ENCODE measurements at regions not wholly inside any gene's neighbourhood (a gene's known extent, or its start where the extent isn't known, plus 50 kb on each side); places are given as distances from the start of the nearest gene placed in this dataset.

DNA sequence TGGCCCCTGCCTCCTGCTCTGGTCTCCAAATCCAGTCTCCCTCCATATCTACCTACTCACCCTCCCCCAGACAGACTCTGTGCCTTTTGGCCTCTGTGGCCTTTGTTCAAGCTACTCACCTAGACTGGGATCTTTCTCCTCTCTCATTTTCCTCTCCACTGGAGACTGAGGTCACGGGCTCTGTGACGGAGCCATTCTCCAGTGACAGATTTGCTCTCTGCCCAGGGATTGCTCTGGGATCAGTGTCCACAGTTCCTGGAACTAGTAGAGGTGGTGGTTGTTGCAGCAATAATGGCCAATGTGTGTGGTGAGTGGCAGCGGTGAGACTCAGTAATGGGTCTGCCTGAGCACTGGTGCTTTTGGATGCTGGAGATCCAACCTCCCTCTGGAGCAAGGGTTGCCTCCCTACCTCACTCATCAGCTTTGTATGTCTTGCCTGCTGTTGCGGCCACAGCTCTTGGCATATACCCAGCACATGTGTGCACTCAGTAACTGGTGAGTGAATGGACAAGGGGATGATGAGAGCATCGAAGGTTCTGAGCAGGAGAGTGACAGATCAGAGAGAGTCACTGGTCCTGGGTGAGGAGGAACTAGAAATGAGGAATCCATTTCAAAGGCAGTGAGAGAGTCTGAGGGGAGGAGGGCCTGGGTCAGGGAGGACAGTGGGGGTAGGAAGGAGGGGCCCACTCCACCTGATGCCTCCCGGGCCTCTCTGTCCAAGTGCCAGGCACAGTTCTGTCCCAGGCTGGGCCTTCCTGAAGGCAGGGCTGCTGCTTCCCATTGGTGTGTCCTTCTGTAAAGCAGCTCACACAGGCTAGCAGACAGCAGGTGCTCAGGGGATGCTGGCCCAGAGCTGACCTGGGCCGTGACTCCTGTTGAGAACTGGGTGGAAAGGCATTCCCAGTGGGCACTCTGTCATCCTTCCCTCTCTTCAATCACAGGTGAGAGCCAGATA lies 96.5 kb upstream of the PITX1 start:
- TF ChIP-seq, protein P1, sequence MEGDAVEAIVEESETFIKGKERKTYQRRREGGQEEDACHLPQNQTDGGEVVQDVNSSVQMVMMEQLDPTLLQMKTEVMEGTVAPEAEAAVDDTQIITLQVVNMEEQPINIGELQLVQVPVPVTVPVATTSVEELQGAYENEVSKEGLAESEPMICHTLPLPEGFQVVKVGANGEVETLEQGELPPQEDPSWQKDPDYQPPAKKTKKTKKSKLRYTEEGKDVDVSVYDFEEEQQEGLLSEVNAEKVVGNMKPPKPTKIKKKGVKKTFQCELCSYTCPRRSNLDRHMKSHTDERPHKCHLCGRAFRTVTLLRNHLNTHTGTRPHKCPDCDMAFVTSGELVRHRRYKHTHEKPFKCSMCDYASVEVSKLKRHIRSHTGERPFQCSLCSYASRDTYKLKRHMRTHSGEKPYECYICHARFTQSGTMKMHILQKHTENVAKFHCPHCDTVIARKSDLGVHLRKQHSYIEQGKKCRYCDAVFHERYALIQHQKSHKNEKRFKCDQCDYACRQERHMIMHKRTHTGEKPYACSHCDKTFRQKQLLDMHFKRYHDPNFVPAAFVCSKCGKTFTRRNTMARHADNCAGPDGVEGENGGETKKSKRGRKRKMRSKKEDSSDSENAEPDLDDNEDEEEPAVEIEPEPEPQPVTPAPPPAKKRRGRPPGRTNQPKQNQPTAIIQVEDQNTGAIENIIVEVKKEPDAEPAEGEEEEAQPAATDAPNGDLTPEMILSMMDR (IDR thresholded peaks at IDR 0.05), result no peak
- Mint-ChIP-seq H3K4me3 (ENCODE audit: unreplicated experiment) (no peak overlapping the region), H3K36me3 (ENCODE audit: unreplicated experiment) (no peaks in the 10 kb centered on the region), H3K27ac (ENCODE audit: unreplicated experiment) (no peak overlapping the region), H3K27me3 (ENCODE audit: unreplicated experiment) (peaks cover 27% of the 10 kb centered on the region), H3K4me1 (ENCODE audit: unreplicated experiment) (no peaks in the 10 kb centered on the region), H3K9me3 (ENCODE audit: unreplicated experiment) (no peaks in the 10 kb centered on the region)
- no peak for DNase-seq (ENCODE audit: extremely low spot score, unreplicated experiment)

DNA sequence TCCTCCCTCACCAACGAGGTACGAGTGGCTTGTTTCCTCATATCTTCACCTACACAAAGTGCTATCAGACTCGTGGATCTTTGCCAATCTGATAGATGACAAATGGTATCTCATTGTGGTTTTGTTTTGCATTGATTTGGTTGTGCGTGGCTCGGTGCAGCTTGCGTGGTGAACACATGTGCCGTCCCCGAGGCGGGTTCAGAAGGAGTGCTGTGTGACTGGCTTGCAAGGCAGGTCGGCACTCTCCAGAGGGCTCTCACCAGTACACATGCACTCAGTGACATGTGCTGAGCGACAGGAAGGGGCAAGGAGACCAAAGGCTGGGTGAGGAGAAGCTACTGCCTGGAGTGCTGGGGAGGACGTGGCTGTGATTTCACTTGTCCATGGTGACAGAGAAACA lies 95.3 kb upstream of the PITX1 start:
- H3K36me3 Mint-ChIP-seq (ENCODE audit: unreplicated experiment), result no peaks in the 10 kb centered on the region
- H3K27me3 Mint-ChIP-seq (ENCODE audit: unreplicated experiment), result peaks cover 25% of the 10 kb centered on the region
- H3K4me1 Mint-ChIP-seq (ENCODE audit: unreplicated experiment), result no peaks in the 10 kb centered on the region
- DNase-seq (ENCODE audit: extremely low spot score, unreplicated experiment), result no peak
- TF ChIP-seq, protein P1 (IDR thresholded peaks at IDR 0.05), result no peak
- no peaks in the 10 kb centered on the region for H3K9me3 Mint-ChIP-seq (ENCODE audit: unreplicated experiment)
- H3K4me3 Mint-ChIP-seq (ENCODE audit: unreplicated experiment), result no peak overlapping the region
- H3K27ac Mint-ChIP-seq (ENCODE audit: unreplicated experiment), result no peak overlapping the region

DNA sequence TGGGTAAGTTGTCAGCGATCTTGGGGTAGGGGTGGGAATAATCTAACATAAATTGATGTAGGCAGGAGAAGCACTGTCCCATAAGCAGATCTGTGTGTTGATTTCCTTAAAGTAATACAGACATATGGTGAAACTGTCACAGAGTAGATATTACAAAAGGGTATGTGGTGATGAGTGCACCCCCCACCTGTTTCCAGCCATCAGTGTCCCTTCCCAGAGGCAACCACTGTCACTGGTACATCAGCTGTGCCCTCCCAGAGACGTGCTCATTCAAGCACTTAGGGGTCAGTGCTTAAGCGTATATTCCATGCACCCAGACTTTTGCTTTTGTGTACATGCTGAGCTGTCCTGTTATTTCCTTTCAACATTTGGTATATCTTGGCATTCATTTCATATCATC lies 94.3 kb upstream of the PITX1 start:
- Mint-ChIP-seq H3K4me3 (ENCODE audit: unreplicated experiment) (no peak overlapping the region), H3K4me1 (ENCODE audit: unreplicated experiment) (no peaks in the 10 kb centered on the region), H3K36me3 (ENCODE audit: unreplicated experiment) (no peaks in the 10 kb centered on the region), H3K27me3 (ENCODE audit: unreplicated experiment) (peaks cover 27% of the 10 kb centered on the region), H3K9me3 (ENCODE audit: unreplicated experiment) (no peaks in the 10 kb centered on the region), H3K27ac (ENCODE audit: unreplicated experiment) (no peak overlapping the region)
- DNase-seq (ENCODE audit: extremely low spot score, unreplicated experiment), result no peak
- TF ChIP-seq, protein P1 (IDR thresholded peaks at IDR 0.05), result no peak

DNA sequence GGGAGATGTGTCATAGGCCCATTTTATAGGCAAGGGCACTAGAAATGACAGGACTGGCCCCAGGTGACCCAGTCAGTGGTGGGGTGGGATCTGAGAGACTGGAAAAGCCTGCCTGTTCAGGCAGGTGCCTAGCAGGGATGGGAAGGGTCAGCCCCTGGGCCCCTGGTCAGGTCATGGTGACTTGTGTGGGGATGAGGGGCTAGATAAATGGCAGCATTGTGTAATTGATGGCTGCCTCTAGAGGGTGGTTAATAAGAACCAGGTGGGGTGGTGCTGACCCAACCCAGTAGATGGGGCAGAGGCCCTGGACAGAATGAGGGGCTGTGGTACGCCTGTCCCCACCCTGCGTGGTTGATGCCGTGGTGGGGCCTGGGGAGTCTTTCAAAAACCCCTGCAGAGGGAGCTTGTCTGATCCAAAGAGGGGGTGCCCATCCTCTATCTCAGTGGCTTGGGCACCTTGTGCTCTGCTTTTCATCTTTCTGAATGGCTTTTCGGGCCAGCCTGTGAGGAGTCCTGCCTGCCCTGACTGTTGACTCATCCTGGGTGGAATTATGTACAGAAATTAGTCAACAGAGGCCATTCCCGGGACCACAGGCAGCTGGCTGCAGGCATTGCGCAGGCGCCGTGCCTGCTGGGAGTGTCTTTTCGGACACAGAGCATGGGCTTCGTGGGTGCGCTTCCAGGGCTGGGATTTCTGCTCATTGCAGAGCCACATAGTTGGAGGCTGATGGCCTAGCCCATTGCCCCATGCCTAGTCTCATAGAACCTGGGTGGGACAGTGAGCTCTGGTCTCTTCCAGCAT lies 93.6 kb upstream of the PITX1 start:
- TF ChIP-seq, protein P1 (IDR thresholded peaks at IDR 0.05), result no peak
- no peak for DNase-seq (ENCODE audit: extremely low spot score, unreplicated experiment)
- H3K27me3 Mint-ChIP-seq (ENCODE audit: unreplicated experiment), result peaks cover 31% of the 10 kb centered on the region
- no peaks in the 10 kb centered on the region for H3K4me1 Mint-ChIP-seq (ENCODE audit: unreplicated experiment)
- no peak overlapping the region for H3K27ac Mint-ChIP-seq (ENCODE audit: unreplicated experiment)
- H3K4me3 Mint-ChIP-seq (ENCODE audit: unreplicated experiment), result no peak overlapping the region
- no peaks in the 10 kb centered on the region for H3K36me3 Mint-ChIP-seq (ENCODE audit: unreplicated experiment)
- no peaks in the 10 kb centered on the region for H3K9me3 Mint-ChIP-seq (ENCODE audit: unreplicated experiment)

All from osteocyte (in vitro differentiated cells).